HFF-Myc (cell line): ENCODE measurements at regions not wholly inside any gene's neighbourhood (a gene's known extent, or its start where the extent isn't known, plus 50 kb on each side); places are given as distances from the start of the nearest gene placed in this dataset.
A peak's percentile ranks its signal among the peaks of the same experiment; 100 is the strongest.

Experiments used
- DNase-seq: peaks from one replicate; pipeline ENCODE4 v3.0.0-alpha.2; 2011; ENCODE audit warnings: low read depth; ENCODE audit errors: extremely low read depth
- H3K4me3 ChIP-seq: replicated peaks from 2 replicates; pipeline ENCODE4 v1.5.1; 2011; ENCODE audit warnings: low read depth, mild to moderate bottlenecking, control low read depth, low read length
- CTCF ChIP-seq: IDR thresholded peaks from 2 replicates; pipeline ENCODE4 v1.5.1; 2012; ENCODE audit warnings: mild to moderate bottlenecking, low read depth, low read length, control low read depth; ENCODE audit errors: missing control alignments

- peak; percentile 51 for DNase-seq
- no peak for TF ChIP-seq CTCF
- no peak overlapping the region for H3K4me3 ChIP-seq
Observed at GRCh38 chr5:67577424-67577823, 380.8 kb upstream of the CD180 start.

GRCh38 chr5:67576112-67576511, 379.5 kb upstream of the CD180 start:
- no peak for DNase-seq
- H3K4me3 ChIP-seq: no peak overlapping the region
- no peak for TF ChIP-seq CTCF

GRCh38 chr5:67575087-67575486, 378.5 kb upstream of the CD180 start:
- no peak for DNase-seq
- TF ChIP-seq CTCF: no peak
- no peak overlapping the region for H3K4me3 ChIP-seq

- no peak for TF ChIP-seq CTCF
- no peak overlapping the region for H3K4me3 ChIP-seq
- DNase-seq: no peak
Observed at GRCh38 chr5:67561151-67561932, 364.7 kb upstream of the CD180 start.

GRCh38 chr5:67552773-67553172, 356.2 kb upstream of the CD180 start:
- no peak overlapping the region for H3K4me3 ChIP-seq
- no peak for TF ChIP-seq CTCF
- no peak for DNase-seq

- DNase-seq: no peak
- H3K4me3 ChIP-seq: no peak overlapping the region
- no peak for TF ChIP-seq CTCF
Observed at GRCh38 chr5:67549947-67550346, 353.3 kb upstream of the CD180 start.

- DNase-seq: no peak
- TF ChIP-seq CTCF: no peak
- H3K4me3 ChIP-seq: no peak overlapping the region
Observed at GRCh38 chr5:67549296-67549618, 352.7 kb upstream of the CD180 start.
